DOHH2 (cell line): ENCODE measurements at regions not wholly inside any gene's neighbourhood (a gene's known extent, or its start where the extent isn't known, plus 50 kb on each side); places are given as distances from the start of the nearest gene placed in this dataset.

Source experiments
- H3F3A ChIP-seq: fragments of 200-600 bp; sonication (generic), shearing (Covaris generic); 2 replicates; pipeline ENCODE4 v1.6.0; 2016; ENCODE audit warnings: antibody characterized with exemption, mild to moderate bottlenecking; ENCODE audit not compliant: control insufficient read depth, insufficient read depth
- H3K27ac ChIP-seq: fragments of 200-600 bp; sonication (generic); 2 replicates; pipeline ENCODE4 v1.5.1; 2014; ENCODE audit warnings: low read depth, mild to moderate bottlenecking, low read length, moderate library complexity
- H3K27me3 ChIP-seq: fragments of 200-600 bp; sonication (generic); 2 replicates; pipeline ENCODE4 v1.6.1; 2014; ENCODE audit warnings: mild to moderate bottlenecking, low read length, mixed read lengths; ENCODE audit not compliant: control insufficient read depth
- H3K36me3 ChIP-seq: fragments of 200-600 bp; sonication (generic); 2 replicates; pipeline ENCODE4 v1.6.1; 2014; ENCODE audit warnings: mild to moderate bottlenecking, low read length, moderate library complexity, mixed read lengths; ENCODE audit not compliant: control insufficient read depth
- H3K4me1 ChIP-seq: fragments of 200-600 bp; sonication (generic); 2 replicates; pipeline ENCODE4 v1.6.1; 2014; ENCODE audit warnings: mild to moderate bottlenecking, low read length, mixed read lengths; ENCODE audit not compliant: control insufficient read depth
- H3K4me2 ChIP-seq: fragments of 200-600 bp; sonication (generic); 2 replicates; pipeline ENCODE4 v1.6.0; 2014; ENCODE audit warnings: mild to moderate bottlenecking, low read length, moderate library complexity
- H3K4me3 ChIP-seq: fragments of 200-600 bp; sonication (generic); 2 replicates; pipeline ENCODE4 v1.5.1; 2014; ENCODE audit warnings: mild to moderate bottlenecking, low read length, mixed read lengths
- H3K79me2 ChIP-seq: fragments of 200-600 bp; sonication (generic); 2 replicates; pipeline ENCODE4 v1.6.1; 2014; ENCODE audit warnings: mild to moderate bottlenecking, low read length, mixed read lengths; ENCODE audit not compliant: control insufficient read depth
- H3K9me2 ChIP-seq: fragments of 200-600 bp; sonication (generic); replicated peaks from 2 replicates; pipeline ENCODE4 v1.6.1; 2014; ENCODE audit warnings: mild to moderate bottlenecking, low read length, mixed read lengths; ENCODE audit not compliant: control insufficient read depth
- H3K9me3 ChIP-seq: fragments of 200-600 bp; sonication (generic); 2 replicates; pipeline ENCODE4 v1.6.1; 2014; ENCODE audit warnings: antibody characterized with exemption, low read length, mixed read lengths; ENCODE audit not compliant: control insufficient read depth, insufficient read depth
- H4K20me1 ChIP-seq: fragments of 200-600 bp; sonication (generic); 2 replicates; pipeline ENCODE4 v1.6.0; 2014; ENCODE audit warnings: low read depth, mild to moderate bottlenecking, antibody characterized with exemption, low read length, moderate library complexity; ENCODE audit not compliant: control insufficient read depth, insufficient read depth
- CTCF ChIP-seq: fragments of 200-600 bp; sonication (generic); IDR thresholded peaks from one replicate; pipeline ENCODE4 v1.5.1; 2014; ENCODE audit warnings: antibody characterized with exemption, mild to moderate bottlenecking, low read depth, low read length; ENCODE audit not compliant: poor library complexity, severe bottlenecking
- EZH2phosphoT487 ChIP-seq: fragments of 200-600 bp; sonication (generic); IDR thresholded peaks from 2 replicates; pipeline ENCODE4 v1.6.1; 2017; ENCODE audit warnings: borderline replicate concordance, mild to moderate bottlenecking, antibody characterized with exemption, low read length, moderate library complexity, mixed read lengths

DNA sequence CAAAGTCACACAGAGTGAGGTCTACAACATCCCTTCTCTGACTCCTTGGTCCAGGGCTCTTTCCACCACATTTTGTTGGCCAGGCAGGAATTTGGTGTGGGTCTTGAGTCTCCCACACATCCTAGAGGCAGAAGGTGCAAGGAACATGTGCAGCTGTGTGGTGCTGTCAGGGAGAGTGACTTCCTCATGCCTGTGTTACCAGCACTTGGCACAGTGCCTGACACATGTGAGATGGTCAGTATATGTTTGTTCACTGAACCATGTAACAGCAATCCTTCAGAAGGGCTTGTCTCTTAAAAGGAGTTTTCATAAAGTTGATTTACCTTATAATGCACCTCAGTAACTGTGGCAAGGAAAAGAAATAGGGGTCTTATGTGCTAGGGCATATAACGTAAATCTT, 168.5 kb downstream of the CDC5L start:
- no peaks in the 10 kb centered on the region for H3K4me1 ChIP-seq
- no peaks in the 10 kb centered on the region for H3F3A ChIP-seq
- no peak overlapping the region for H3K27ac ChIP-seq
- H3K27me3 ChIP-seq = peaks cover 12% of the 10 kb centered on the region
- H3K4me3 ChIP-seq = no peak overlapping the region
- H3K79me2 ChIP-seq = no peaks in the 10 kb centered on the region
- no peak for TF ChIP-seq EZH2phosphoT487
- TF ChIP-seq CTCF = no peak
- H3K4me2 ChIP-seq = no peak overlapping the region
- no peaks in the 10 kb centered on the region for H3K36me3 ChIP-seq
- no peaks in the 10 kb centered on the region for H3K9me2 ChIP-seq
- H4K20me1 ChIP-seq = no peaks in the 10 kb centered on the region
- H3K9me3 ChIP-seq = no peaks in the 10 kb centered on the region

DNA sequence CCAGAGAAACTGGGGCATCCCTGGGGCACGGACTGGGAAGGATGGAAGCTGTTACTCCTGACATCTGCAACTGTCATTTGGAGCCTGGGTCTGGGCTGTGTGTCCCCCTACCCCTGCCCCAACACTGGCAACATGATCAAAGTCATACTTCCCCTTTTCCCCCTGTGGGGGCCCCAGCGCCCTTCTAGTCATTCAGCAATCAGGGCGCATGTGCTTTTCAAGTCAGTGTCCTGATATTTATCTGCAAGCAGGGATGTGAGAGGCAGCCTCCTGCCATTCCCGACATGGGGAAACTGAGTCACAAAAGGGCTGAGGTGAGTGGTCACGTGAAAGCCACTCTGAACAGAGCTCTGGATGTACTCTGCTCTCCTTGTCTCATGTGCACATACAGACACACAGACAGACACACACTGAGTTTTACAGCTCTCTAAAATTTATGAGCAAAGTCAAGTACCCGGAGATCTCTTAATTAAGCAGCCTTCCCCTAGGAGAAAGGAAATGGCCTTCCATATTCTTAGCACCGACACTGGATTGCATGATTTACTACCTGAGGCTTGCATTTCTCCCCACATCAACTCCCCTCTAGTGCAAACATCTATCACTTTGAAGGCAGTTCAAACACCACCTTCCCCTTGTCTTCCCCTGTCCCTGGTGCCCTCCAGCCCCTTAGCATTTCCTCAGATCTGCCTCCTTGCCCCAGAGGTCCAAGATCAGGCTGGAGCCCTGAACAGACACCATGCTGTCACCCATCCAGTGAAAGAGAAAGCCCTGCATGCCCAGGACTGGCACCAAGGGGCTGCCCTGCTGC, 170.7 kb downstream of the CDC5L start:
- TF ChIP-seq CTCF (no peak), EZH2phosphoT487 (no peak)
- H3K27ac ChIP-seq = no peak overlapping the region
- H3K9me3 ChIP-seq = no peaks in the 10 kb centered on the region
- no peak overlapping the region for H3K4me3 ChIP-seq
- no peaks in the 10 kb centered on the region for H4K20me1 ChIP-seq
- no peaks in the 10 kb centered on the region for H3K9me2 ChIP-seq
- H3K4me2 ChIP-seq = no peak overlapping the region
- H3K79me2 ChIP-seq = no peaks in the 10 kb centered on the region
- no peaks in the 10 kb centered on the region for H3K4me1 ChIP-seq
- H3K27me3 ChIP-seq = peaks cover 18% of the 10 kb centered on the region
- H3K36me3 ChIP-seq = no peaks in the 10 kb centered on the region
- no peaks in the 10 kb centered on the region for H3F3A ChIP-seq

- TF ChIP-seq EZH2phosphoT487 = no peak
- TF ChIP-seq CTCF = no peak
- no peaks in the 10 kb centered on the region for H4K20me1 ChIP-seq
- H3K36me3 ChIP-seq = no peaks in the 10 kb centered on the region
- H3K9me2 ChIP-seq = no peaks in the 10 kb centered on the region
- H3F3A ChIP-seq = no peaks in the 10 kb centered on the region
- H3K27ac ChIP-seq = no peak overlapping the region
- H3K4me1 ChIP-seq = no peaks in the 10 kb centered on the region
- H3K9me3 ChIP-seq = no peaks in the 10 kb centered on the region
- H3K4me3 ChIP-seq = no peak overlapping the region
- H3K79me2 ChIP-seq = no peaks in the 10 kb centered on the region
- peaks cover 18% of the 10 kb centered on the region for H3K27me3 ChIP-seq
- H3K4me2 ChIP-seq = no peak overlapping the region
These were observed 171.3 kb downstream of the CDC5L start for GRCh38 chr6:44558832-44559251.
